ENCODE measurements at regions not wholly inside any gene's neighbourhood (a gene's known extent, or its start where the extent isn't known, plus 50 kb on each side); places are given as distances from the start of the nearest gene placed in this dataset.

DNA sequence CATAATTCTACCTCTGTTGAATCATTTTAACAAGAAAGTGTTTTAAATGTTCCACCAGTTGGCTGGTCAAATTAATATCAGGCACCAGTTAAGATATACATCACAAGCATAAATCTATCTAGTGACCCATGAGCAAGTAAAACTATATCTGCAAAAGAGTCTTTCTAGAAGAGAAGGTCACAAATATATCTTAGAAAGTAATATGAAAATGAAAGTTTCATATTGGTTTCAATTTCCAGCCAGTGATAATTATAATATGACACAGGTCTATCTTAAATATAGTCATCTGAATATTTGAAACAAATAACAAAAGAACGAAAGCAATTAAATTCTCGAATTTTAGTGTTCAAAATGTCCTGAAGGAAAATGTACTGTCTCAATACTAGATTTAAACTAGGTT, 282.5 kb upstream of the KYNU start:
- TF ChIP-seq, protein P1, sequence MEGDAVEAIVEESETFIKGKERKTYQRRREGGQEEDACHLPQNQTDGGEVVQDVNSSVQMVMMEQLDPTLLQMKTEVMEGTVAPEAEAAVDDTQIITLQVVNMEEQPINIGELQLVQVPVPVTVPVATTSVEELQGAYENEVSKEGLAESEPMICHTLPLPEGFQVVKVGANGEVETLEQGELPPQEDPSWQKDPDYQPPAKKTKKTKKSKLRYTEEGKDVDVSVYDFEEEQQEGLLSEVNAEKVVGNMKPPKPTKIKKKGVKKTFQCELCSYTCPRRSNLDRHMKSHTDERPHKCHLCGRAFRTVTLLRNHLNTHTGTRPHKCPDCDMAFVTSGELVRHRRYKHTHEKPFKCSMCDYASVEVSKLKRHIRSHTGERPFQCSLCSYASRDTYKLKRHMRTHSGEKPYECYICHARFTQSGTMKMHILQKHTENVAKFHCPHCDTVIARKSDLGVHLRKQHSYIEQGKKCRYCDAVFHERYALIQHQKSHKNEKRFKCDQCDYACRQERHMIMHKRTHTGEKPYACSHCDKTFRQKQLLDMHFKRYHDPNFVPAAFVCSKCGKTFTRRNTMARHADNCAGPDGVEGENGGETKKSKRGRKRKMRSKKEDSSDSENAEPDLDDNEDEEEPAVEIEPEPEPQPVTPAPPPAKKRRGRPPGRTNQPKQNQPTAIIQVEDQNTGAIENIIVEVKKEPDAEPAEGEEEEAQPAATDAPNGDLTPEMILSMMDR (IDR thresholded peaks at IDR 0.05), result no peak
- TF ChIP-seq POLR2A (IDR thresholded peaks at IDR 0.05) (no peak), POLR2AphosphoS5 (IDR thresholded peaks at IDR 0.05) (no peak), EP300 (IDR thresholded peaks at IDR 0.05) (no peak)
